ENCODE measurements at regions not wholly inside any gene's neighbourhood (a gene's known extent, or its start where the extent isn't known, plus 50 kb on each side); places are given as distances from the start of the nearest gene placed in this dataset.
"Not testable (repeated sequence)": the region's sequence is repeated elsewhere in the genome, so short reads cannot be mapped to it uniquely, and the experiment has no call there.

DNA sequence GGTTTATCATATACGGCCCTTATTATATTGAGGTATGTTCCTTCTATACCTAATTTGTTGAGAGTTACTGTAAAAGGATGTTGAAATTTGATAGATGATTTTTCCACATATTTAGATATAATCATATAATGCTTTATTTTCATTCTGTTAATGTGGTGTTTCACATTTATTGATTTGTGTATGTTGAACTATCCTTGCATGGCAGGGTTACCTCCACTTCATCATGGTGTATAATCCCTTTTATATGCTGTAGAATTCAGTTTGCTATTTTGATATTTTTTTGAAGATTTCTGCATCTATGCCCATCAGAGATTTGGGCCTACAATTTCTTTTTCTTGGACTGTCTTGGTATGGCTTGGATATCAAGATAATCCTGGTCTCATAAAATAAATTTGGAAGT lies 355.5 kb downstream of the EDEM1 start:
- no peak for DNase-seq (ENCODE audit: low read depth)

DNA sequence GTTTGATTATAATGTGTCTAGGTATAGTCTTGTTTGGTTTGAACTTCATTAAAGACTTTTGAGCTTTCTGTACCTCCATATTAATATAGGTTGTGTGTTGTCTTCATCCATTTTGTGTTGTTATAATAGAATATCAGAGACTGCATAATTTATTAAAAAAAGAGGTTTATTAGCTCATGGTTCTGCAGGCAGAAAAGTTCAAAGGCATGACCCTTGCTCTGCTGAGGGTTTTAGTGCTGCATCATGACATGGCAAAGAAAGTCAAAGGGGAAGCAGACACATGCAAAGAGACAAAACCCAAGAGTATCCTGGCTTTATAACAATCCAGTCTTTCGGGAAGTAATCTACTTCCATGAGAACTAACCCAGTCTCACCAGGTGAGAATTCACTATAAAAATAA lies 358.2 kb downstream of the EDEM1 start:
- DNase-seq (ENCODE audit: low read depth): no peak

DNA sequence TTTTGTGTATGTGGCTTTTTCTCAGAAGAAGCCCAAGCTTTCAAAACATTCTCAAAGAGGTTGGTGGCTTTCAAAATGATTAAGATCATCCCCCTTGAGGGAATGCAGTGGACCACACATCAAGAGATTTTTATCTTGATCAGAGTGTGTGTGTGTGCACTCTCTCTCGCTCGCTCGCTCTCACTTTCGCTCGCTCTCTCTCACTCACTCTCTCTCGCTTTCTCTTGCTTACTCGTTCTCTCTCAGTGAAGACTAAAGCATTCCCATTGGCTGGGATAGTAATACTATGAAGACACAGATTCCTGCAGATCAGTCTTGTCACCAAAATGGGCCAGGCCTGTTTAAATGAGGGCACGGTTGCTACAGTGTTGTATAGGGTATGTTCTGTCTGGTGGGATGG lies 365.7 kb downstream of the EDEM1 start:
- no peak for DNase-seq (ENCODE audit: low read depth)

DNA sequence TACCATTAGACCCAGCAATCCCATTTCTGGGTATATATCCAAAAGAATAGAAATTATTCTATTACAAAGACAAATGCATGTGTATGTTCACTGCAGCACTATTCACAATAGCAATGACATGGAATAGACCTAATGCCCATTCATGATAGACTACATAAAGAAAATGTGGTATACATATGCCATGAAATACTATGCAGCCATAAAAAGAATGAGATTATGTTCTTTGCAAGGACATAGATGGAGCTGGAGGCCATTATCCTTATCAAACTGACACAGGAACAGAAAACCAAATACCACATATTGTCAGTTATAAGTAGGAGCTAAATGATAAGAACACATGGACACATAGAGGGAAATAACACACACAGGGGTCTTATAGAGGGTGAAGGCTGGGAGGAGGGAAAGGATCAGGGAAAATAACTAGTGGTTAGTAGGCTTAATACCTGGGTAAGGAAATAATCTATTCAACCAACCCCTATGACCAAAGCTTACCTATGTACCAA lies 366.8 kb downstream of the EDEM1 start:
- no peak for DNase-seq (ENCODE audit: low read depth)

DNA sequence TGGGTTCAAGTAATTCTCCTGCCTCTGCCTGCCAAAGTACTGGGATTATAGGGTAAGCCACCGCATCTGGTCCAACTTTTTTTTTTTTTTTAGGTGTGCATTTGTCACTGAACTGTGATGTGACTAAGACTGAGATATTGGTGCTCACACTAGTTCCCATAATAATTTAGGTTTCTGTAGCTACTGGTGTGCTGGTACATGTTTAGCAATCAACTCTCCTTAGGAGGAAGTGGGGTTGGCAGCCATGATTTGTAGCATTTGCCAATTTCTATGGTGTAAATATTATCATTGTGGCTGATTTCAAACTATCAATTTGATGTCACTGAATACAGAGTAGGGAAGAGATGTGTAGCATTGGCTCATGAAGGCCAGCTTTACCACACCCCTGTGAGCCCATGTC lies 372.7 kb downstream of the EDEM1 start:
- DNase-seq (ENCODE audit: low read depth): no peak

DNA sequence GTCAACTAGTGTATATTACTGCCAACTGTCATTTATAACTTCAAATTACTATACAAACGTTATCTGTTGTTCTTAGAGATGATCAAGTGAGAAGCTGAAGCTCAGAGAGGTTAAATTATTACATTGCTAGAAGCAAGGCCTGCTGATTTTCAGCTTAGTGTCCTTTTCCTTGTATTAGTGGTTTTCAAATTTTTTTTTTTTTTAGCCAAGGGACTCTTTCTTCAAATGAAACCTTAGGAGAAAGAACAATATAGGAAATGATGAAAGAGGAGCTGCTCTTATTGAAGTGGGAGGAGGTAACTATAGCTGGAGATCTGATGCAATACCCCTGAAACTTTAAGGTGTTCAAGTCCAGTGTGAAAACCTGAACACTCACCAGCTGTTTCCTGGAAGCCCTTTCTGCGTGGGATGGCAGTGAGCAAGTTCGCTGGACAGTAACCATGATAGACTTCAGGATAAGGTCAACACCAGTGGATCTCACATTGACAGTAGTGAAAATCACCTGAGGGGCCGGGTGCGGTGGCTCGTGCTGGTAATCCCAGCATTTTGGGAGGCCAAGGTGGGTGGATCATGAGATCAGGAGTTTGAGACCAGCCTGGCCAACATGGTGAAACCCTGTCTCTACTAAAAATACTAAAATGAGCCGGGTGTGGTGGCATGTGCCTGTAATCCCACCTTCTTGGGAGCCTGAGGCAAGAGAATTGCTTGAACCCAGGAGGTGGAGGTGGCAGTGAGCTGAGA lies 376.2 kb downstream of the EDEM1 start:
- DNase-seq (ENCODE audit: low read depth): no peak

DNA sequence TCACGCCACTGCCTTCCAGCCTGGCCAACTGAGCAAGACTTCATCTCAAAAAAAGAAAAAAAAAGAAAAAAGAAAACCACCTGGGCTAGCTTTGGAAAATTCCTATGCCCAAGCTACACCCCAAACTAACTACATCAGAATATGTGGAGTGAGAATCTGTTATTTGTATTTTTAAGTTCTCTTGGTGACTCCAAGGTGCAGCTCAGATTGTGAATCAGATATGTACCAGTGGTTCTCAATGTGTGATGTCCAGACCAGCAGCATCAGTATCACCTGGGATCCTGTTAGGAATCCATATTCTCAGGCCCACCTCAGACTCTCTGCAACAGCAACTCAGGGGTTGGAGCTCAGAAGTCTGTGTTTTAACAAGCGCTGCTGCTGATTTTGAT lies 376.8 kb downstream of the EDEM1 start:
- no peak for DNase-seq (ENCODE audit: low read depth)

DNA sequence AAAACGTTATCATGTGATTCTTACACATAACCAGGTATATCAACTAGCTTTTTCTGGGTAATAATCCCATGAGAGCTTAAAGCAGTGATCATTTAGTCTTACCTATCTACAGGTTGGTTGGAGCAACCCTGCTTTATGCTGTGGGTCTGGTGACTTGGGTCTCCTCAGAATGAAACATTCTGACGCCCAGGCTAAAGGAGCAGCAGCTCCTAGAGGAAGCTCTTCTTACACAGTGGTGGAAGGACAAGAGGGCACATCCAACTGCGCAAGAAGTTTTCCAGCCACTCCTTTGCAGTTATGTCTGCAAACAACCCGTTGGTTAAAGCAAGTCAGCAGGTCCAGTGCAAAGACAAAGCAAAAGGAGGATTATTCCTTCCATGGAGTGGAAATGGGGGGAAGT lies 377.5 kb downstream of the EDEM1 start:
- DNase-seq (ENCODE audit: low read depth): no peak

DNA sequence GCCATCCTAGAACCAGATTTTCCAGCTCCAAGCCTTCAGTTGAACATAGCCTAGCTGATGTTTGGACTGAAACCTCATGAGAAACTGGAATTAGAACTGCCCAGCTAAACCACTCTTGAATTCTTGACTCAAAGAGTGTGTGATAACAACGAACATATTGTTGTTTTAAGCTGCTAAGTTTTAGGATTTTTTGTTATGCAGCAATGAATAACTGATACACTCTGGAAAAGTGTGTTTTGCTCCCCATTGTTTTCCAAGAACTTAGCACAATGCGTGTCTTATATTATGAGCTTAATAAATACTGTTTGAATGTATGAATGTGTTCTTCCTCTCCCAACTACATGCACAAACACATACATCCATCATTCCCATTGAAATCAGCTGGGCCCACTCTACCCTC lies 379.6 kb downstream of the EDEM1 start:
- no peak for DNase-seq (ENCODE audit: low read depth)

DNA sequence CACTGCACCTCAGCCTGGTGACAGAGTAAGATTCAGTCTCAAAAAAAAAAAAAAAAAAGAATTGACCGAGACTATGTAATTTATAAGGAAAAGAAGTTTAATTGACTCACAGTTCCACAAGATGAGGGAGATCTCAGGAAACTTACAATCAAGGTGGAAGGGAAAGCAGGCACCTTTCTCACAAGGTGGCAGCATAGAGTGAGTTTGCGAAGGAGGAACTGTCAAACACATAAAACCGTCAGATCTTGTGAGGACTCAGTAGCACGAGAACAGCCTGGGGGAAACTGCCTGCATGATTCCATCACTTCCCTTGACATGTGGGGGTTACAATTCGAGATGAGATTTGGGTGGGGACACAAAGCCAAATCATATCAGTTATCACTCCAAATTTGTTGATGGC lies 380.9 kb downstream of the EDEM1 start:
- DNase-seq (ENCODE audit: low read depth): no peak

DNA sequence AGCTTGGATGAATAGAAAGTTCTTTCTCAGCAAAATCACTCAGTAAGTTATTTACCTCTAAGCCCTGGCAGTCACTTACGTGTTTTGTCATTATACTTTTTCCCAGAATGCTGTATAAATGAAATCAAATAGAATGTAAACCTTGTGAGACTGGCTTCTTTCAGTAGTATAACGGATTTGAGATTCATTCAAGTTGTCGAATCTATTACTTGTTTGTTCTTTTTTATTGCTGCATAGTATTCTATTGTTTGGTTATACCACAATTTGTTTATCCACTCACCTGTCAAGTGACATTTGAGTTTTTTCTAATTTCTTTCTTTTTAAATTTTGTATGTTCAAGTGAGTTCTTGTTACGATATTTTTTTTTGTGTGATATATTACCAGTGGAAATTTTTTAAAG lies 381.6 kb downstream of the EDEM1 start:
- no peak for DNase-seq (ENCODE audit: low read depth)

DNA sequence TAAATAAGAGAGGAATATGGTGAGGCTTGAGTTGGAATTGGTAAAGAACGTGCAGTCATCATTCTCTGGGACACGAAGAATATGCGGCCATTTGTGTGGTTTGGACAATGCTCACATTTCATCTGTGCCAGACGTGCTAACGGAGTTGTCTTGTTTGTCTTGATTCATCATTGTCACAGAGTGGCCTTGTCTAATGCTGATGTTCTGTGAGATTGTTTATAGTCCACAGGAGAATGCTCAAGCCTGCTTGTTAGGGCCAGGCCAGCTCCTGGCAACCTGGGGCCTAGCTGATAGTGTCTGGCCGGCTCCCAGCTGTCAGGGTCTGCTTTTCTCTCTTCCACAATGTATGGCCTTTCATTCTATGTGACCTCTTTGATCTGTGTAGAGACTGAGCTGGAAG lies 384.7 kb downstream of the EDEM1 start:
- no peak for DNase-seq (ENCODE audit: low read depth)

DNA sequence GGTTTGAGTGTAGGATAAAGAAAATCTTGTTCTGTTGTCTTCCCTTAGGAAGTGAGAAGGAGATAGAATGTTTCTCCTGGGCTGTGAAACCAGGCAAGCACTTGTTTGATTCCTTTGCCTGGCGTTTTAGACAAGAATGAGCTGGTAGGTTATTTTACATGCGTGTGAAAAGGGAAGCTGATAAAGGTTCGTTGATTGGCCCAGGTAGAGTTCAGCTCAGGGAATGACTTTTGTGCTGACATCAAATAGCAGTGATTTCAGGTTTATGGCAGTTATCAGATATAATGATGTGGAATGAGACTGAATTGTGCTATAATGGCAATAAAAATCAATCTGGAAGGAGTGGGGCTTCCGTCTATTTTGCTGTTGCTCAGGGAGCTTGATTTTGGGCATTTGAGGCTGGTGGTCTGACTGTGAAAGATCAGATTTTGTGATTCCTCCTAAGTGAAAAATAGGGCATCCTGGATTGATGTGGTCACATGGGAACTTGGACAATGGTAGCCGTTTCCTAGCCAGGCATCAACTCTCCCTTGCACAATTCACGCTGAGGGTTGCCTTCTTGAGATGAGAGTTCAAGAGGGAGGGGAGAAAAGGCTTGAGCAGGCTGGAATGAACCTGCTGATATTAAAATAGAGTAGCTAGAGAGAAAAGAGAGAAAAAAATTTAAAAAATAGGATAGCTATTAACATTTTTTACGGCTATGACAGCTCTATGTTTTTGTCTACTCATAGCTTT lies 388.9 kb downstream of the EDEM1 start:
- DNase-seq (ENCODE audit: low read depth): no peak

DNA sequence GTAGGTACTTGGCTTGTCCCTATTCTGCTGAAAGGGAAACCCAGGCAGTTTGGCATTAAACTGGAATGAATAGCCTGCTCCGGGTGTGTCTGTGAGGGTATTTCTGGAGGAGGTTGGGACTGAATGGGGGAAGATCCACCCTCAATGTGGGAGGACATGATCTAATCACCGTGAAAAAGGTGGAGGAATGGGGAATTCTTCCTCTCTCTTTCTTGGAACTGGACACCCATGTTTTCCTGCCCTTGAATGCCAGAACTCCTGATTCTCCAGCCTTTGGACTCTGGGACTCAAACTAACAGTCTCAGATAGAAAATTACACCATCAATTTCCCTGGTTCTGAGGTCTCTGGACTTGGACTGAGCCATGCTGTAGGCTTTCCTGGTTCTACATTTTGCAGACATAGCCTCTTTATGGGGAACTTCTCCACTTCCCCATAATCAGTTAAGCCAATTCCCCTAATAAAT lies 391.7 kb downstream of the EDEM1 start:
- DNase-seq (ENCODE audit: low read depth): no peak

DNA sequence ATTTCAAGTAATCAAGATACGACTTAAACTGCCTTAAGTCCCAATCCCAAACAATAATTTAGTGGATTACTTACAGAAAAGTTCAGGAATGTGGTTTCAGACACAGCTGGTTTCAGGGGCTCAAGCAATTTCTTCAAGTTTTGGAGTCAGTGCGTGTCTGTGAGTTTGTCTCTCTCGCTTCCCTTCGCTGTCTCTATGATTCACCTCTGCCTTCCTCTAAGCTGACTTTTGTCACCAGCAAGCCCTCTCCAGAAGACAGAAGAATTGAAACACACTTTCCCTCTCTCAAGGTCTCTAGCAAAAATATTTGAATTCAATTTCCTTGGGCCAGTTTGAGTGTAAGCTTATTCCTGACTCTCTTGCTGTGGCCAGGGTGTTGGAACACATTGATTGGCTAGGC lies 392.4 kb downstream of the EDEM1 start:
- no peak for DNase-seq (ENCODE audit: low read depth)

DNA sequence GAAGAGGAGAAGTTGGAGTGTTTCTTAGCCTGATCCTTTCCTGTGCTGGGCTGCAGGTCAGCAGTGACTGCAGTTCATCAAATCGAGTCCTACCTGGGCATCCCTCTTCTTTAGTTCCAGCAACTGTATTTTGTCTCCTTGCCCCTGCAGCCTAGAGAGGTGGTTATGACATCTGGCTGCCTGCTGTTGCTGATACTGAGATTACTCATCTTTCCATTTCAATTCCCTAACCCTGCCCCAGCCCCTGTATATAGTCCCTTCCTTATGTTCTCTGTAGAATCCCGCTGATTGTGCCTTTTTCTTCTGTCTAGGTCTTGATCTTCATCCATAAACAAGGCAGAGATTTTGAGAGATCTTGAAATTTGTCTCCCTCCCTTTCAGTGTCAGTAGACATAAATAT lies 393.3 kb downstream of the EDEM1 start:
- DNase-seq (ENCODE audit: low read depth): no peak

DNA sequence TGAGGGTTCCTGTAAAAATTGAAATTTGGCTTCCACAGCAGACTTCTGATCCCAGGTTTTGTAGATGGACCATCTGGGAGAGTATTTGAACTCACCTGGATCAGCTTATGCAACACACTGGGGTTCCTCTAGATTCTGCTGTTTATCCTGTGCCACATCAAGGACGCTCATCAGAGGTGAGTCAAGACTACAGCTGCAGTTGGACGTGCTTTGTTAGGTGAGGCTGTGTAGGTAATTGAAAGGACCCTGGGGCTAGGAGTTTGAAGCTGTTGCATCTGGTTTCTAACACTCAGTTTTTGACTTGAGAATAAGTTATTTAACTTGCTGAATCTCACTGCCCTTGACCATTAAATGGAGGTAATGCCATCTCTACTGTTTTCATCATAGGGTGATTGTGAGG lies 394.2 kb downstream of the EDEM1 start:
- no peak for DNase-seq (ENCODE audit: low read depth)

DNA sequence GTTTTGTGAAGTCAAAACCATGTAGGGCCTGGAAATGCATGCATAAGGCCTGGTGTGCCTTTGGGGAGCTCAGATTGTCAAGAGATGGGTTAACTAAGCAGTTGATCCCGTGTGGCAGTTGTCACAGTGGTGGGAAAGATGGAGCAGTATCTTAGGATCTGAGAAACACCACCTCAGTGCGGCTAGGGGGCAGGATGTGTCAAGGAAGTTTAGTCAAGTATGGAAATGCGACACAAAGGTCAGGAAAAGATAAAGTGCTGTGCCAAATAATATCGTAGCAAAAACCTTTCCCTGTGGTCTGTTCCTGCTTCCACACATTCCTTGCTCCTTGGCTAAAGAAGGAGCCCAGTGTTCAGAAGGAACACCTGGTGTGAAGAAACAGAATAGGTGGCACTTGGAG lies 396.4 kb downstream of the EDEM1 start:
- DNase-seq (ENCODE audit: low read depth): no peak

DNA sequence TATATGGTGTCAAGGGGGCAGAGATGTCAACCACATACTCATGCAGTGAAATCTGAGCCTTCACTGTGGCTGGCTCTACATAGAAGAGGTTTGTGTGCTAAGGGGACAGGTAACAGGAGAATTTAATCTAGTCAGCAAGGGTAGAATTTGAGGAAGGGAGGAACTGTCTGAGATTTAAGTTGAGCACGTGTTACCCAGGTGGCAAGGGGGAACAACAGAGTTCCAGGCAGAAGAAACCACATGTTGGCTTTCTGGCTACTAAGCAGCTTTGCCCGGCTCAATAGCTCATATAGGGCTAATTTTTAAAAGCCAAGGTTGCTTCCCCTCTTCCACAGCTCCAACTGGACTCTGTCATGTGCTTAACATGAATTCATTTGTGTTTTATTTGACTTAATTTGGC lies 397.6 kb downstream of the EDEM1 start:
- no peak for DNase-seq (ENCODE audit: low read depth)

DNA sequence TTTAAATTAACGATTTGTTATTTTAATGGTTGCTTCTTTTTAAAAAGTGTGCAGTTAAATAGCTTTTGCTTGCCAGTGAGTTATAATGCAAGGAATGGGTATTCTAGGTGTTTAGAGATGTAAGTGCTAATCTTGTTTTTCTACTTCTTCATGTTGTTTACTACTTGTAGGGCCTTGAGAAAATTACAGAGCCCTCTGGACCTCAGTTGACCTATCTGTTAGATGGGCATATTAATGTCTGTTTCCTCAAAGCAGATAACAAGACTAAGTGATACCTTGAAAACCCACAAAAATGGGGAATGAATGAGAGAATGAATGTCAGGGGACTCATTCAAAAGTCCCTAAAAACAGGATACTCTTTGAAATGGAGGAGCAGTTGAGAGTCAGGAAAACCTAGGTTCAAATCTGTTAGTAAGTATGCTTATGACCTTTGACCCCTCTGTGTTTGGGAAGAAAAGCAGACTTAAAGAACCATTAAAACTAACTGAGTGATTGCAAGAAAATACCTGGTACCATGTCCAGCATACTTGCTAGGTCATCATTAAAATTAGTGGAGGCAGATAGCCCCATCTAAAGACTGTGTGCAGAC lies 419.5 kb downstream of the EDEM1 start:
- DNase-seq (ENCODE audit: low read depth): no peak

DNA sequence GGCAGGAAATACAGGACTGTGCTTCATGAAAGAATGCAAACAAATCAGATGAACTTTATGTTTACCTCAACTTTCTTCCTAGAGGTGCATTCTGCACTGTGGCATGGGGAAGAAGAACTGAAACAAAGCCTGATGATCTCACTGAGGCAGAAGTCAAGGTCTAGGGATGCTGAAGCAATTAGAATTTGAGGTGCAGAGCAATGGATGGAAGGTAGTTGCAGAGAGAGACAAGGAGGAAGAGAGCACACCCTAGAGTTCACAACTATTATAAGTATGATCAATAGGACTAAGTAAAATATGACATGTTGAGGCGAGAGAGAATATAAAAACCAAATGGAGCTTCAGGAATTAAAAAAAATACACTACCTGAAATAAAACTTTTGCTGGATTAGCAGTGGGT lies 420.1 kb downstream of the EDEM1 start:
- no peak for DNase-seq (ENCODE audit: low read depth)

DNA sequence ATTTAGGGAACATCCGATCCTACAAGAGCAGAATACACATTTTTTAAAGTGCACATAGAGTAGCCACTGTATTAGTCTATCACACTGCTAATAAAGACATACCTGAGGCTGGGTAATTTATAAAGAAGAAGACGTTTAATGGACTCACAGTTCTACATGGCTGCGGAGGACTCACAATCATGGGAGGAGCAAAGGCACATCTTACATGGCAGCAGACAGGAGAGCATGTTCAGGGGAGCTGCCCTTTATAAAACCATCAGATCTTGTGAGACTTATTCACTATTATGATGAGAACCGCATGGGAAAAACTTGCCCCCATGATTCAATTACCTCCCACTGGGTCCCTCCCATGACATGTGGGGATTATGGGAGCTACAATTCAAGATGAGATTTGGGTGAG lies 421.5 kb downstream of the EDEM1 start:
- not testable (repeated sequence) for DNase-seq (ENCODE audit: low read depth)

DNA sequence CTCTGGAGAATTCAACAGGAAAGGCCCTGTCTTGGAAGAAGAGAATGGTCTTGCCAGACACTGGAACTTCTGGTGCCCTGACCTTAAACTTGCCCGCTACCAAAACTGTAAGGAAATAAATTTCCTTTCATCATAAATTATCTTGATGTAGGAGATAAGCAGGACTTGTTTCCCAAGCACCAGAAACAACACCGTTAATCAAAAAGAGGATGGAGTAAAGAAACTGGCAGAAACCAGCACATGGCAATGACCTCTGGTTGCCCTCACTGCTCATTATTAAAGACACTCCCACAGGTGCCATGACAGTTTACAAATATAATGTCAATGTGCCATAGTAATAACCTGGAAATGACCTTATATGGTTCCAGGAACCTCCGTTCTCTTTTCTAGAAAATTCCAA lies 426.1 kb downstream of the EDEM1 start:
- no peak for DNase-seq (ENCODE audit: low read depth)

Measured in forelimb muscle (tissue), 1 donor.